C4-2B (cell line): ENCODE measurements at regions not wholly inside any gene's neighbourhood (a gene's known extent, or its start where the extent isn't known, plus 50 kb on each side); places are given as distances from the start of the nearest gene placed in this dataset.

Experiments used
- ZFX ChIP-seq: fragments of 450-650 bp; IDR thresholded peaks from 2 replicates; pipeline ENCODE4 v1.6.1; 2017
- TF ChIP-seq, protein P1 (sequence below): fragments of 450-650 bp; conservative IDR thresholded peaks from 2 replicates; pipeline ENCODE4 v1.5.1; 2017; ENCODE audit warnings: mild to moderate bottlenecking

DNA sequence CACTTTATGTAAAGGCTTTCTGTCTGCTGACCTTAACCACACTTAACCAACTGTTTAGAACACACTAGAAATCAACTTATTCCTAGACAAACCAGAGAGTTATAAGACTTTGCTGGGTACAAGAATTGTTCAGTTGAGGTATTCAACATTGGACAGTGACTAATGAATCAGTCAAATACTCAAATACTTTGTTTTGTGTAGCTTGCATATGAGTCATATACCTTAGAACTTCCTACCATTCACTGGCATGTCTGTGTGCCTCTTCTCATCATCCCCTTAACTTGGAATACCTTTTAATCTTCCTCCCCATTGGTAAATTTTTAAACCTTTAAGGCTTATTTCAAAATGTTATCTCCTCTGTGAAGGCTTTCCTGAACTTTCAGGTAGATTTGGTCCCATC, 708.8 kb upstream of the GRIA3 start:
- no peak for TF ChIP-seq ZFX
- TF ChIP-seq, protein P1, sequence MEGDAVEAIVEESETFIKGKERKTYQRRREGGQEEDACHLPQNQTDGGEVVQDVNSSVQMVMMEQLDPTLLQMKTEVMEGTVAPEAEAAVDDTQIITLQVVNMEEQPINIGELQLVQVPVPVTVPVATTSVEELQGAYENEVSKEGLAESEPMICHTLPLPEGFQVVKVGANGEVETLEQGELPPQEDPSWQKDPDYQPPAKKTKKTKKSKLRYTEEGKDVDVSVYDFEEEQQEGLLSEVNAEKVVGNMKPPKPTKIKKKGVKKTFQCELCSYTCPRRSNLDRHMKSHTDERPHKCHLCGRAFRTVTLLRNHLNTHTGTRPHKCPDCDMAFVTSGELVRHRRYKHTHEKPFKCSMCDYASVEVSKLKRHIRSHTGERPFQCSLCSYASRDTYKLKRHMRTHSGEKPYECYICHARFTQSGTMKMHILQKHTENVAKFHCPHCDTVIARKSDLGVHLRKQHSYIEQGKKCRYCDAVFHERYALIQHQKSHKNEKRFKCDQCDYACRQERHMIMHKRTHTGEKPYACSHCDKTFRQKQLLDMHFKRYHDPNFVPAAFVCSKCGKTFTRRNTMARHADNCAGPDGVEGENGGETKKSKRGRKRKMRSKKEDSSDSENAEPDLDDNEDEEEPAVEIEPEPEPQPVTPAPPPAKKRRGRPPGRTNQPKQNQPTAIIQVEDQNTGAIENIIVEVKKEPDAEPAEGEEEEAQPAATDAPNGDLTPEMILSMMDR, result no peak
